Natural killer cell (primary cell): ENCODE measurements at regions not wholly inside any gene's neighbourhood (a gene's known extent, or its start where the extent isn't known, plus 50 kb on each side); places are given as distances from the start of the nearest gene placed in this dataset.

Source experiments
- ATAC-seq, 3 donors: fragments of 150-1000 bp in 2 of 3; fragments of 200-7000 bp in 1 of 3; cut with Tn5 transposase; 1 replicate in 1 of 3; 2 replicates in 2 of 3; pipeline ENCODE4 v1.10.0; 2021; ENCODE audit warnings: mild to moderate bottlenecking in 2 of 3, moderate library complexity in 2 of 3
- DNase-seq, 2 donors: peaks; one replicate each; pipeline versions ENCODE4 v3.0.0 to v3.0.0-alpha.2; 2013 to 2021; ENCODE audit warnings: mixed read lengths in 1 of 2
- H3K27ac ChIP-seq: one replicate; pipeline ENCODE4 v1.5.1; 2013; ENCODE audit warnings: mild to moderate bottlenecking, low read length
- H3K27me3 ChIP-seq: one replicate; pipeline ENCODE4 v1.6.1; 2013; ENCODE audit warnings: low read length; ENCODE audit not compliant: control insufficient read depth, insufficient read depth
- H3K36me3 ChIP-seq: one replicate; pipeline ENCODE4 v1.6.1; 2013; ENCODE audit warnings: low read length; ENCODE audit not compliant: control insufficient read depth, insufficient read depth
- H3K4me1 ChIP-seq: one replicate; pipeline ENCODE4 v1.6.1; 2013; ENCODE audit warnings: low read length; ENCODE audit not compliant: control insufficient read depth, insufficient read depth
- H3K4me3 ChIP-seq: one replicate; pipeline ENCODE4 v1.5.1; 2013; ENCODE audit warnings: low read length
- H3K9me3 ChIP-seq: one replicate; pipeline ENCODE4 v1.6.1; 2013; ENCODE audit warnings: low read length; ENCODE audit not compliant: control insufficient read depth, insufficient read depth
- H3K27ac Mint-ChIP-seq, 2 donors: one replicate each; pipeline ENCODE4 v1.8.0; 2022; ENCODE audit warnings: mild to moderate bottlenecking in 2 of 2, mixed read lengths in 2 of 2, moderate library complexity in 1 of 2
- H3K27me3 Mint-ChIP-seq, 2 donors: one replicate each; pipeline ENCODE4 v1.8.0; 2022; ENCODE audit warnings: low read depth in 2 of 2, mixed read lengths in 2 of 2
- H3K36me3 Mint-ChIP-seq: one replicate; pipeline ENCODE4 v1.8.0; 2022; ENCODE audit warnings: mixed read lengths
- H3K4me1 Mint-ChIP-seq, 2 donors: one replicate each; pipeline ENCODE4 v1.8.0; 2022; ENCODE audit warnings: mixed read lengths in 2 of 2
- H3K4me3 Mint-ChIP-seq: one replicate; pipeline ENCODE4 v1.8.0; 2022; ENCODE audit warnings: mild to moderate bottlenecking, moderate library complexity, mixed read lengths
- H3K9me3 Mint-ChIP-seq, 2 donors: one replicate each; pipeline ENCODE4 v1.8.0; 2022; ENCODE audit warnings: mixed read lengths in 2 of 2
- CTCF ChIP-seq: fragments of 200-600 bp; IDR thresholded peaks from one replicate; pipeline ENCODE4 v1.8.0; 2022; ENCODE audit warnings: antibody characterized with exemption
- WGBS: methylation state at CpG from one replicate; pipeline ENCODE4 v1.1.7; 2013; ENCODE audit warnings: missing lambda C conversion rate; ENCODE audit not compliant: insufficient coverage; 5-methylcytosine and 5-hydroxymethylcytosine counted together
- intact Hi-C: fragments of 100-400 bp; cut with micrococcal nuclease; formaldehyde crosslinking; loops from one replicate; pipeline ENCODE4 v1.14.2; 2022

DNA sequence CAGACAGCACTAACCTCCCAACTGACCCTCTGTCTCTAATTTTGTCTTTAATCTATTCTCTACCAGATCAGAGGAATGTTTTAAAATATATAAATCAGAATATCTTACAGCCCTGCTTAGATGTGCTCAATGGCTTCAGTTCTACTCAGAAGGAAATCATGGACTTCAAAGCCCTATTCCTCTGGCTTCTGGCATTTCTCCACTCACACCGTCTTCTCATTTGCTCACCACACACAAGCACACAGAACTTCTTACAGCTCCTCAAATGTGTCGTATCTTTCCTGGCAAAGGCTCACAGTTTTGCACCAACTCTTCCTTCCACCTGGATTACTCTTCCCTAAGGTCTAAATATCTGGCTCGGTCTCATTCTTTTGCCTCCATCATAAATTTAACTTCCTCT is 71.6 kb upstream of the NUDT7 start:
- ATAC-seq, result no peak
- Mint-ChIP-seq H3K27me3 (peaks cover 11 to 12% of the 10 kb centered on the region in 2 donors), H3K36me3 (no peaks in the 10 kb centered on the region), H3K4me1 (no peaks in the 10 kb centered on the region), H3K27ac (no peak overlapping the region), H3K9me3 (no peaks in the 10 kb centered on the region), H3K4me3 (no peak overlapping the region)
- Histone ChIP-seq H3K27ac (no peak overlapping the region), H3K4me1 (no peaks in the 10 kb centered on the region), H3K9me3 (no peaks in the 10 kb centered on the region), H3K27me3 (no peaks in the 10 kb centered on the region), H3K36me3 (no peaks in the 10 kb centered on the region), H3K4me3 (no peak overlapping the region)
- TF ChIP-seq CTCF, result no peak
- WGBS, result 87% methylated on average over 3 of the region's 3 CpGs
- DNase-seq, result no peak
- intact Hi-C loops, result no loop called here

- H3K9me3 Mint-ChIP-seq, result no peaks in the 10 kb centered on the region
- no peaks in the 10 kb centered on the region for H3K4me1 Mint-ChIP-seq
- no peak for ATAC-seq
- no peak for DNase-seq
- H3K36me3 ChIP-seq, result no peaks in the 10 kb centered on the region
- no peaks in the 10 kb centered on the region for H3K27me3 ChIP-seq
- no peak overlapping the region for H3K4me3 Mint-ChIP-seq
- H3K4me1 ChIP-seq, result no peaks in the 10 kb centered on the region
- no peak overlapping the region for H3K27ac ChIP-seq
- H3K4me3 ChIP-seq, result no peak overlapping the region
- no peak overlapping the region for H3K27ac Mint-ChIP-seq
- no peak for TF ChIP-seq CTCF
- intact Hi-C loops, result no loop called here
- peaks cover 11 to 17% of the 10 kb centered on the region in 2 donors for H3K27me3 Mint-ChIP-seq
- 85% methylated on average over 2 of the region's 4 CpGs for WGBS
- H3K36me3 Mint-ChIP-seq, result no peaks in the 10 kb centered on the region
- no peaks in the 10 kb centered on the region for H3K9me3 ChIP-seq
Measured at GRCh38 chr16:77652399-77652798, 69.9 kb upstream of the NUDT7 start.

- no peak overlapping the region for H3K27ac Mint-ChIP-seq
- peaks cover 0 to 15% of the 10 kb centered on the region in 2 donors for H3K27me3 Mint-ChIP-seq
- intact Hi-C loops, result no loop called here
- no peak for TF ChIP-seq CTCF
- Histone ChIP-seq H3K27ac (no peak overlapping the region), H3K36me3 (no peaks in the 10 kb centered on the region), H3K27me3 (no peaks in the 10 kb centered on the region), H3K4me1 (no peaks in the 10 kb centered on the region), H3K4me3 (no peak overlapping the region), H3K9me3 (no peaks in the 10 kb centered on the region)
- no peaks in the 10 kb centered on the region for H3K9me3 Mint-ChIP-seq
- no peaks in the 10 kb centered on the region for H3K36me3 Mint-ChIP-seq
- 62% methylated on average over 6 of the region's 6 CpGs for WGBS
- DNase-seq (no peak), ATAC-seq (no peak)
- no peaks in the 10 kb centered on the region for H3K4me1 Mint-ChIP-seq
- no peak overlapping the region for H3K4me3 Mint-ChIP-seq
Measured at GRCh38 chr16:77657016-77657415, 65.3 kb upstream of the NUDT7 start.

DNA sequence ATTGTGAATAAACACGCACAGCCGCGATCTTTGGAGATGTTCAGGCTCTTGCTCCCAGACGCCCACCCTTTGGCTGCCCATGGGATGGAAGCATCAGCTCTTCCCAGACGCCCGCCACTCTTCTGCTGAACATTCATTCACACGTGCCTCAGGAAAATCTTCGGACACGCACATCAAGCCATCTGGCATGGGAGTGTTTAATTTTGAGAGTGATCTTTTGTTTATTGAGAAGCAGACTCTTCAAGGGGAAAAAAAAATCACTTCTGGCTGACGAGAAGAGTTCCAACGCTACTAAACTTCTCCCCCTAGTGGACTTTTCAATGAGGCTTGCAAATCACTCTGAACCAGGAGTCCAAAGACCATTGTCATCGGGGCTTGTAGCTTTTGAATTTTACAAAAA is 62.0 kb upstream of the NUDT7 start:
- no peak overlapping the region for H3K4me3 Mint-ChIP-seq
- no peaks in the 10 kb centered on the region for H3K4me1 Mint-ChIP-seq
- H3K27me3 ChIP-seq, result no peaks in the 10 kb centered on the region
- H3K9me3 Mint-ChIP-seq, result no peaks in the 10 kb centered on the region
- H3K27ac Mint-ChIP-seq, result no peak overlapping the region
- H3K4me1 ChIP-seq, result no peaks in the 10 kb centered on the region
- no peak overlapping the region for H3K27ac ChIP-seq
- no peak for DNase-seq
- TF ChIP-seq CTCF, result no peak
- no peak for ATAC-seq
- peaks cover 7 to 17% of the 10 kb centered on the region in 2 donors for H3K27me3 Mint-ChIP-seq
- no peaks in the 10 kb centered on the region for H3K36me3 ChIP-seq
- peaks cover 4% of the 10 kb centered on the region for H3K9me3 ChIP-seq
- intact Hi-C loops, result no loop called here
- H3K4me3 ChIP-seq, result no peak overlapping the region
- 60% methylated on average over 12 of the region's 12 CpGs for WGBS
- no peaks in the 10 kb centered on the region for H3K36me3 Mint-ChIP-seq
